ENCODE measurements at regions not wholly inside any gene's neighbourhood (a gene's known extent, or its start where the extent isn't known, plus 50 kb on each side); places are given as distances from the start of the nearest gene placed in this dataset.

DNA sequence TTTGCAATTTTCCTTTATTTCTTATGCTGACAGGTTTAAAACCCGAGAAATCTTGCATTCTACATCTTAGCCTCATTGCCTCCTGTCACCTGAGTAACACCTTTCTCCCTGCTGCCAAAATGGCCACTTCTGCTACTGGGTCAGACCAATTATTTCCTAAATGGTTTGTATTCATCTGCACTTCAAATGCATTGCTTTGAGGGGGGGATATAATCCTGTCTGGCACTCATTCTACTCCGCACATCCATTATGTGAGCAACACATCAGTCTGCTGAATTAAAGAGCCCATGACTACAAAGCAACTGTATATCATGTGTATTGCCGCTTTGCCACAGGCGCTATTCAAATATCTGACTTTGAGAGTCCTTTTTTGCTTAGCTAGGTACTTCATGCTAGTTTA lies 141.6 kb upstream of the TSHZ2 start:
- TF ChIP-seq CTCF (IDR thresholded peaks at IDR 0.05; ENCODE audit: low read depth, low read length): no peak
- no peak for TF ChIP-seq EZH2phosphoT487 (IDR thresholded peaks at IDR 0.05; ENCODE audit: low read depth)
